ENCODE measurements at regions not wholly inside any gene's neighbourhood (a gene's known extent, or its start where the extent isn't known, plus 50 kb on each side); places are given as distances from the start of the nearest gene placed in this dataset.

GRCh38 chr7:22911889-22912288 is 89.2 kb upstream of the TOMM7 start:
- DNase-seq (ENCODE audit: low read depth, low spot score) = no peak

DNA sequence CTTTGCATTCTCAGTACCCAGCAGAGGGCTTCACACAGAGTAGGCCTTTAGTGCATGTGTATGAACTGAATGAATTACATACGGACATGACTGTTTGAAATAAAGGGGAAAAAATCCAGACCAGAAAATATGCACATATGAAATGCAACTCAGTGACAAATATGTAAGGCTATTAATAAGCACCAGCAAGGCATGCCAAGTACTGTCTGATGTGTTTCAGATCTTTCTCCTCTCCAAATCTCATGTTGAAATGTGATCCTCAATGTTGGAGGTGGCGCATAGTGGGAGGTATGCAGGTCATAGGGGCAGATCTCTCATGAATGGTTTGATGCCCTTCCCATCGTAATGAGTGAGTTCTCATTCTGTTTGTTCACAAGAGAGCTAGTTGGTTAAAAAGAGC is 87.3 kb upstream of the TOMM7 start:
- no peak for DNase-seq (ENCODE audit: low read depth, low spot score)

DNA sequence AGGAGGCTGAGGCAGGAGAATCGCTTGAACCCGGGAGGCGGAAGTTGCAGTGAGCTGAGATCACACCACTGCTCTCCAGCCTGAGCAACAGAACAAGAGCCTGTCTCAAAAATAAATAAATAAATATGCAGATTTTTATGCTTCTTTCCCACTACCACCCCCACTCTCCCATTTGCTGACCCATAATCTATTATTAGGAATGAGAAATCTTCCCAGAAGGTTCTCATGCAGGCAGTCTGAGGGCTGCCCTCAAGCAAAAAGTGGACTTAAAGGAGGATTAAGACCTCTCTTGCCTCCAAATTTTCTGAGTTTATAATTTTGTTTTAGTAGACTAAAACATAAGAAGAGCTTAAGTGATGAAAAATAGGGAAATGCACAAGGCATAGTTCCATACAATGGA is 85.2 kb upstream of the TOMM7 start:
- DNase-seq (ENCODE audit: low read depth, low spot score) = no peak

DNA sequence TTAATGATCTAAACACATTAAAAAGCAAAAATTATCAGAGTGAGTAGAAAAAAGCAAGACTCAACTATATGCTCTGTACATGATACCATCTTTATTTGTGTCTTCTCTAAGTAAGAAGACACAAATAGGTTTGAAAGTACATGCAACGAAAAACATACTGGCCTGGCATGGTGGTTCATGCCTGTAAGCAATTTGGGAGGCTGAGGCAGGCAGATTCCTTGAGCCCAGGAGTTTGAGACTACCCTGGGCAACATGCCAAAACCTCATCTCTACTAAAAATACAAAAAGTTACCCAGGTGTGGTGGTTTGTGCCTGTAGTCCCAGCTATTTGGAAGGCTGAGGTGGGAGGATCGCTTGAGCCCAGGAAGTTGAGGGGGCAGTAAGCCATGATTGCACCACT is 78.1 kb upstream of the TOMM7 start:
- DNase-seq (ENCODE audit: low read depth, low spot score) = no peak

- DNase-seq (ENCODE audit: low read depth, low spot score) = no peak
These were observed 77.5 kb upstream of the TOMM7 start for GRCh38 chr7:22900101-22900500.

DNA sequence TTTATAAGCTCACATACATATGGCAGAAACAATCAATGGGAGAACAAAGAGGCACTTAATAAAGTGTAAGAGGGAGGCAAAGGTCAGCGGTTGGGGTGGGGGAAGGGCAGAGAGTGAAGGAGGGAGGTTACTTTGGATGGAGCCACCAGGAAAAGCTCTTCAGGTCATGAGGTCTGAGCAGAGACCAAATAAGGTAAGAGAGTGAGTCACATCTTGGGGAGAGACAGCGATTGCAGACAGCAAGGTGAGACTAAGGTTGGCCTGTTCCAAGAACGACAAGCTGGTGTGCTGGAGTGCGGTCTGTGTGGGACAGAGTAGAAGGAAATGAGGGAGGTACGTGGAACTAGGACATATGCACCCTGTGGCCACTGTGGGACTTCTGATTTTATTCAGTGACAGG is 74.3 kb upstream of the TOMM7 start:
- no peak for DNase-seq (ENCODE audit: low read depth, low spot score)

DNA sequence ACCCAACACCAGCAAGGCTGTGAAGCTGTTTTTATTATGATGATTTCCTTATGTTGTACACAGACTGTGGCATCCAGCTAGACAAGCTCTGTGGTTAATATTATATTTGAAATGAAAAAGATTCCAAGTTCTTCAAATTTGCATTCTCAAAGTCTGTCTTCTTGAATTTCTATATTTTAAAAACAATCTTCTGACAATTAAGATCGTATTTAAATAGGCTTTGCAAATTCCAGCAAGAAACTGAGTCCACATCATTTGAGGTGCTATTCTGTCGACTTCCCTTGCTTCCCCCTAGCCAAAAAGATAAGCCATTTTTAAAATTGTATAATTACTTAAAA is 73.1 kb upstream of the TOMM7 start:
- DNase-seq (ENCODE audit: low read depth, low spot score) = no peak

- DNase-seq (ENCODE audit: low read depth, low spot score) = no peak
These were observed 72.6 kb upstream of the TOMM7 start for GRCh38 chr7:22895140-22895827.

GRCh38 chr7:22894546-22894945 is 71.9 kb upstream of the TOMM7 start:
- DNase-seq (ENCODE audit: low read depth, low spot score) = no peak

DNA sequence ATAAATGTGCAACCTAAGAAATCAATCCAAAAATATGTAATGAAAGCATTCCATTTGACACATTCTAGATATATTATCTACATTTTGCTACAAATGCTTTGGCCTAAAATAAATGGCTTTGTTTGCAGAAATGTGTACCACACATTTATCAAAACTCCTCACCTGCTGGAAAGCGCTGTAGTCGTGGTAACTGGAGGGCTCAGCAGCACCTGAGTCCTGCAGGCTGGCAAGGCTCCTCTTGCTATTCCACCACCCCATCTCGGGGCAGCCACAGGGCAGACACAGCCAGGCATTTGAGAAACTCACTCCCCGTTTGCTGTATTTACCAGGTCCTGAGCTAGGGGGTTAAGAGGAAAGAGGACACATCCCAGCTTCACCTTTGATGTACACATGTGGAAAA is 68.1 kb upstream of the TOMM7 start:
- DNase-seq (ENCODE audit: low read depth, low spot score) = no peak

- DNase-seq (ENCODE audit: low read depth, low spot score) = no peak
These were observed 63.2 kb upstream of the TOMM7 start for GRCh38 chr7:22885797-22886261.

GRCh38 chr7:22884911-22885788 is 62.5 kb upstream of the TOMM7 start:
- no peak for DNase-seq (ENCODE audit: low read depth, low spot score)

DNA sequence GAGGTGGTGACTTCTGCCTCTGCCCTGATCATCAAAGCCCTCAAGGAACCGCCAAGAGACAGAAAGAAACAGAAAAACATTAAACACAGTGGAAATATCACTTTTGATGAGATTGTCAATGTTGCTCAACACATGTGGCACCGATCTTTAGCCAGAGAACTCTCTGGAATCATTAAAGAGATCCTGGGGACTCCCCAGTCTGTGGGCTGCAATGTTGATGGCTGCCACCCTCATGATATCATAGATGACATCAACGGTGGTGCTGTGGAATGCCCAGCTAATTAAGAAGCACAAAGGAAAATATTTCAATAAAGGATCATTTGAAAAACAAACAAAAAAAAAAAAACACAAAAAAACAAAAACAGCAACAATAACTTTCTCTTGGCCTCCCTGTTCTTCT is 59.5 kb upstream of the TOMM7 start:
- DNase-seq (ENCODE audit: low read depth, low spot score) = no peak

DNA sequence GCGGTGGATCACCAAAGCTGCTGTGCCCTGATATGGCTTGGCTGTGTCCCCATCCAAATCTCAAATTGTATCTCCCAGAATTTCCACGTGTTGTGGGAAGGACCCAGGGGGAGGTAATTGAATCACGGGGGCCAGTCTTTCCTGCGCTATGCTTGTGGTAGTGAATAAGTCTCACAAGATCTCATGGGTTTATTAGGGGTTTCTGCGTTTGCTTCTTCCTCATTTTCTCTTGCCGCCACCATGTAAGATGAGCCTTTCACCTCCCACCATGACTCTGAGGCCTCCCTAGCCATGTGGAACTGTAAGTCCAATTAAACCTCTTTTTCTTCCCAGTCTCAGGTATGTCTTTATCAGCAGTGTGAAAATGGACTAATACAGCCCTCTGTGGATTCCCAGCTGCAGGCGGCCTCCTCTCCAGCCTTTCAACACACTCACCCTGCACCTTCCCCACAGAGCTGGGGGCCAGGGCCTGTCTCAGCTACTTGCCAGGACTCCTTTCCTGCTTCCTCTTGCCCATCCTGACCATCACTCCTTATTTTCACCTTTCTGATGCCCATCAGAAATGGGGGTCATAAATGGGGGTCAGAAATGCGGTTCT is 57.2 kb upstream of the TOMM7 start:
- no peak for DNase-seq (ENCODE audit: low read depth, low spot score)

DNA sequence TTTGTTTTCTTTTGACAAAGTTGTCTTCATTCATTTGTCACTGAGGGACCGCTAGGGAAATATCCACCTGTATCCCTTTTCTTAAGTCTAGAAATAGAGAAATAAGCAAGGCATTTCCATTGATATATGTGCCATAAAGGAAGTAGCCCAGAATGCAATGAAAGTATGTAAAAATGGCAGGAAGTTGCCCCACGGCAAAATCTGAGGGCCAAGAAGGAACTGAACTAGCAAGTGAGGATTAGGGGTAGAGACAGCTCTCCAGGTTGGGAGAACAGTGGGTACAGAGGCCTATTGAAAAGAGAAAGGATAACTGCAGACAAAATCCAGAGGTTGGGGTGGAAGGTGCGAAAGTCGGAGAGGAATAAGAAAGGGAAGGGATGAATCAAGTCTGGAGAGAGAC is 56.6 kb upstream of the TOMM7 start:
- no peak for DNase-seq (ENCODE audit: low read depth, low spot score)

GRCh38 chr7:22876986-22877729 is 54.5 kb upstream of the TOMM7 start:
- DNase-seq (ENCODE audit: low read depth, low spot score) = no peak

GRCh38 chr7:22875470-22875869 is 52.8 kb upstream of the TOMM7 start:
- no peak for DNase-seq (ENCODE audit: low read depth, low spot score)

DNA sequence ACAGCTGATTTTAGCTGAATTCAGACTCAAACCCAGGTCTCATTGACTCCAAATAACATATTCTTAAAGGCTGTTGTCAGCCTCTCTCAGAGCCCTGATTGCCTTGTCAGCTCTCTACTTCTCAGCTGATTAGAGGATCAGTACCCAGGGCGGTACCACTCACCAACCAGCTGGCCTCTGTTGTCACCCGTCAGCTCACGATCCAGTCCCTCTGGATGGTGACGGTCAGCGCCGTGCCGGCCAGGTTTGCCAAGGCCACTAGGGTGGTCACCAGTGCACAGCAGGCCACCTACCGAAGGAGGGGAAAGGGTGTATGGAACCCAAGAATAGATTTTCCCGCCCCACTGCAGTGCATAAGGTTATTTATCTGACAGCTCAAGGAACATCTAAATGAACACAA is 52.3 kb upstream of the TOMM7 start:
- DNase-seq (ENCODE audit: low read depth, low spot score) = no peak
